Karpas-422 (cell line): ENCODE measurements at regions not wholly inside any gene's neighbourhood (a gene's known extent, or its start where the extent isn't known, plus 50 kb on each side); places are given as distances from the start of the nearest gene placed in this dataset.

Experiments
- DNase-seq: peaks from one replicate; pipeline ENCODE4 v3.0.0-alpha.2; 2015
- H2AFZ ChIP-seq: fragments of 200-600 bp; sonication (generic); 2 replicates; pipeline ENCODE4 v1.6.1; 2014; ENCODE audit warnings: antibody characterized with exemption, low read length, mixed read lengths
- H3K27ac ChIP-seq: fragments of 200-600 bp; sonication (generic); 2 replicates; pipeline ENCODE4 v1.5.1; 2014; ENCODE audit warnings: mild to moderate bottlenecking, low read length, moderate library complexity
- H3K27me3 ChIP-seq: fragments of 200-600 bp; sonication (generic); 2 replicates; pipeline ENCODE4 v1.6.1; 2014; ENCODE audit warnings: low read length, mixed read lengths
- H3K36me3 ChIP-seq: fragments of 200-600 bp; sonication (generic); 2 replicates; pipeline ENCODE4 v1.6.1; 2014; ENCODE audit warnings: low read length, mixed read lengths; ENCODE audit not compliant: insufficient read depth
- H3K4me1 ChIP-seq: fragments of 200-600 bp; sonication (generic); 2 replicates; pipeline ENCODE4 v1.6.1; 2014; ENCODE audit warnings: mild to moderate bottlenecking, low read length, mixed read lengths
- H3K4me2 ChIP-seq: fragments of 200-600 bp; sonication (generic); 2 replicates; pipeline ENCODE4 v1.6.1; 2014; ENCODE audit warnings: low read length, low read depth, mild to moderate bottlenecking; ENCODE audit not compliant: poor library complexity, severe bottlenecking
- H3K4me3 ChIP-seq: fragments of 200-600 bp; sonication (generic); 2 replicates; pipeline ENCODE4 v1.5.1; 2014; ENCODE audit warnings: mild to moderate bottlenecking, antibody characterized with exemption, low read length, mixed read lengths
- H3K79me2 ChIP-seq: fragments of 200-600 bp; sonication (generic); 2 replicates; pipeline ENCODE4 v1.6.1; 2014; ENCODE audit warnings: mild to moderate bottlenecking, low read length, mixed read lengths
- H3K9ac ChIP-seq: fragments of 200-600 bp; sonication (generic); 2 replicates; pipeline ENCODE4 v1.6.0; 2014; ENCODE audit warnings: low read length
- H3K9me2 ChIP-seq: fragments of 200-600 bp; sonication (generic), shearing (Covaris generic); replicated peaks from 2 replicates; pipeline ENCODE4 v1.6.0; 2014; ENCODE audit warnings: mild to moderate bottlenecking, low read length, moderate library complexity; ENCODE audit not compliant: insufficient read depth
- H3K9me3 ChIP-seq: fragments of 300-700, 200-600 bp; sonication (generic); 2 replicates; pipeline ENCODE4 v1.6.1; 2014; ENCODE audit warnings: low read length, mixed read lengths
- H4K20me1 ChIP-seq: fragments of 200-600 bp; sonication (generic); 2 replicates; pipeline ENCODE4 v1.6.1; 2014; ENCODE audit warnings: mild to moderate bottlenecking, antibody characterized with exemption, low read length, low read depth; ENCODE audit not compliant: insufficient read depth

GRCh38 chrX:1035206-1035605, 177.2 kb downstream of the CRLF2 start:
- Histone ChIP-seq H3K4me2 (no peak overlapping the region), H4K20me1 (no peaks in the 10 kb centered on the region), H3K79me2 (no peaks in the 10 kb centered on the region), H3K27ac (no peak overlapping the region), H3K9me3 (no peaks in the 10 kb centered on the region), H3K4me1 (no peaks in the 10 kb centered on the region), H3K36me3 (no peaks in the 10 kb centered on the region), H2AFZ (no peak overlapping the region), H3K9me2 (no peaks in the 10 kb centered on the region), H3K9ac (no peak overlapping the region), H3K27me3 (no peaks in the 10 kb centered on the region), H3K4me3 (no peak overlapping the region)
- DNase-seq: no peak

DNA sequence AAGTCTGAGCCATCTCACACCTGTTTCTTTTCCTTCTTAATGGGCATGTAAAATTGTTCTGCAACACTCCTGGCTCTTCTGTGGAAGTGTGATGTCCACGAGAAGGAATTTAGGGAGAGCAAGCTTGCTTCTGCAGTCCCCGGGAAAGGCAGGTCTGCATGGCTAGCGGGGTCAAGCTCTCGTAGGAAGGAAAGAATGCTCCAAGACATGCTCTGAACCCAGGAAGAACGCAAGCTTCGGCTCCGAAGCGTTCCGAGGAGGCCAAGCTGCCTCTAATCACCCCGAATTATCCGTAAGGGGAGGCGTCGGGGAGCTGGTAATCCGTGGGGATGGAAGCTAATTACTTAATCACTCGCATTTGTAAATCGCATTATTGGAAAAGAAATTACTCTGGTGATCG, 177.7 kb downstream of the CRLF2 start:
- H3K4me2 ChIP-seq: no peak overlapping the region
- no peaks in the 10 kb centered on the region for H3K4me1 ChIP-seq
- H3K79me2 ChIP-seq: no peaks in the 10 kb centered on the region
- no peaks in the 10 kb centered on the region for H3K9me3 ChIP-seq
- no peak overlapping the region for H3K9ac ChIP-seq
- no peak overlapping the region for H3K4me3 ChIP-seq
- no peak overlapping the region for H2AFZ ChIP-seq
- H4K20me1 ChIP-seq: no peaks in the 10 kb centered on the region
- no peaks in the 10 kb centered on the region for H3K9me2 ChIP-seq
- no peak for DNase-seq
- H3K27me3 ChIP-seq: no peaks in the 10 kb centered on the region
- no peak overlapping the region for H3K27ac ChIP-seq
- H3K36me3 ChIP-seq: no peaks in the 10 kb centered on the region

GRCh38 chrX:1031521-1032430, 180.7 kb downstream of the CRLF2 start:
- H4K20me1 ChIP-seq: no peaks in the 10 kb centered on the region
- H3K4me2 ChIP-seq: no peak overlapping the region
- no peaks in the 10 kb centered on the region for H3K9me3 ChIP-seq
- no peaks in the 10 kb centered on the region for H3K36me3 ChIP-seq
- no peak overlapping the region for H3K4me3 ChIP-seq
- no peak overlapping the region for H3K27ac ChIP-seq
- no peaks in the 10 kb centered on the region for H3K9me2 ChIP-seq
- DNase-seq: no peak
- no peak overlapping the region for H2AFZ ChIP-seq
- no peaks in the 10 kb centered on the region for H3K27me3 ChIP-seq
- H3K79me2 ChIP-seq: no peaks in the 10 kb centered on the region
- H3K9ac ChIP-seq: no peak overlapping the region
- no peaks in the 10 kb centered on the region for H3K4me1 ChIP-seq

DNA sequence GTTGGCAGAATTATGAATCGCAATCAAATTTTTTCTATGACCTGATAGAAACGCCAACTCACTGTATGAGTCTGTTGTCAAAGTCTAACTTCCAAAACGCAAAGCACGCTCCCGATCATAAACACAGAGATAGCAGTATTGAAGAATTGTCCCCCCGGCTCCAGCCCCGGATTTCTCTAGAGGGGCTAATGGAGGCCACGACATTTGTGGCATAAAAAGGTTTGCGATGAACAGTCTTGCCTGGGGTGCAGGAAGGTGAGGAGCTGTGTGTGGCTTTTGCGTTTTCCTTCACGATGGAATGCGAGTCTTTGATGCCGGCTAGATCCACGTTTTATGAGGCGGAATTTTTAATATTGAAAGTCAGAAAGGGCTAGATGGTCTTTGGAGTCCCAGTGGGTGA, 183.0 kb downstream of the CRLF2 start:
- H3K4me3 ChIP-seq: no peak overlapping the region

GRCh38 chrX:1027680-1028079, 184.8 kb downstream of the CRLF2 start:
- H4K20me1 ChIP-seq: no peaks in the 10 kb centered on the region
- no peaks in the 10 kb centered on the region for H3K27me3 ChIP-seq
- no peaks in the 10 kb centered on the region for H3K4me1 ChIP-seq
- H3K9ac ChIP-seq: no peak overlapping the region
- no peak overlapping the region for H3K27ac ChIP-seq
- H3K79me2 ChIP-seq: no peaks in the 10 kb centered on the region
- H3K36me3 ChIP-seq: no peaks in the 10 kb centered on the region
- H3K9me3 ChIP-seq: no peaks in the 10 kb centered on the region
- H3K4me2 ChIP-seq: no peak overlapping the region
- no peak for DNase-seq
- H2AFZ ChIP-seq: no peak overlapping the region
- H3K9me2 ChIP-seq: no peaks in the 10 kb centered on the region
- no peak overlapping the region for H3K4me3 ChIP-seq

More for the DNA sequence above, 183.0 kb downstream of the CRLF2 start:
- H3K27ac ChIP-seq: no peak overlapping the region
- H3K9ac ChIP-seq: no peak overlapping the region
- H3K27me3 ChIP-seq: no peaks in the 10 kb centered on the region
- H3K9me2 ChIP-seq: no peaks in the 10 kb centered on the region
- DNase-seq: no peak
- no peak overlapping the region for H3K4me2 ChIP-seq
- H3K9me3 ChIP-seq: no peaks in the 10 kb centered on the region
- no peak overlapping the region for H2AFZ ChIP-seq
- no peaks in the 10 kb centered on the region for H4K20me1 ChIP-seq
- H3K79me2 ChIP-seq: no peaks in the 10 kb centered on the region
- no peaks in the 10 kb centered on the region for H3K4me1 ChIP-seq
- no peaks in the 10 kb centered on the region for H3K36me3 ChIP-seq

GRCh38 chrX:1027133-1027532, 185.3 kb downstream of the CRLF2 start:
- DNase-seq: no peak
- no peak overlapping the region for H3K9ac ChIP-seq
- H3K27ac ChIP-seq: no peak overlapping the region

DNA sequence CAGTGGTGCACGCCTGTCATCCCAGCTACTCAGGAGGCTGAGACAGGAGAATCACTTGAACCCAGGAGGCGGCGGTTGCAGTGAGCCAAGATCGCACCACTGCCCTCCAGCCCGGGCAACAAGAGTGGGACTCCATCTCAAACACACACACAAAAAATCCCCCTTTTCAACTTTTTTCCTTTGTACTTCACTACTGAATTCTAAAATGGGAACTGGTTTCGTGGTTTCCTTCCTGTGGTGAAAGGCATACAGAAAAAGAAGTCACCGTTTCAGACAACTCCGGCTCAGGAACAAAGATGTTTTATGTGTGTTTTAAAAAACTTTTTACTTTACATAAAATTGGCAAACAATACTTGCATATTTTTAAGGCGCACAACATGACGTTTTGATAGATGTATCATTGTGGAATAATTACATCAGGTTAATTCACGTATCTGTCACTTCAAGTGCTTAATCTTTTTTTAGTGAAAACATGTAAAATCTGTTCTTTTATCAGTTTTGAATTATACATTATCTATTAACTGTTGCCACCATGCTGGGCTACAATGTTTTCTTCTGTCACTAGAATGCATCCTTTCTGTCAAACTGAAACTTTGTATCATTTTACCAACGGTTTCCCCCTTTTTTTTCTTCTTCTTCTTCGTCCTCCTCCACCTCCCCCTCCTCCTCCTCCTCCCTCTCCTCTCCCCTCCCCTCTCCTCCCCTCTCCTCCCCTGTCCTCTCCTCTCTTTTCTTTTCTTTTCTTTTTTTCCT, 186.0 kb downstream of the CRLF2 start:
- no peak overlapping the region for H3K27ac ChIP-seq
- H3K27me3 ChIP-seq: no peaks in the 10 kb centered on the region
- H3K9me3 ChIP-seq: no peaks in the 10 kb centered on the region; the same call in 1 of the 2 replicates
- no peak overlapping the region for H2AFZ ChIP-seq
- no peaks in the 10 kb centered on the region for H4K20me1 ChIP-seq
- H3K36me3 ChIP-seq: no peaks in the 10 kb centered on the region
- H3K4me2 ChIP-seq: no peak overlapping the region
- no peak for DNase-seq
- H3K9me2 ChIP-seq: no peaks in the 10 kb centered on the region
- H3K4me3 ChIP-seq: no peak overlapping the region
- no peak overlapping the region for H3K9ac ChIP-seq
- H3K4me1 ChIP-seq: no peaks in the 10 kb centered on the region
- H3K79me2 ChIP-seq: no peaks in the 10 kb centered on the region

More at GRCh38 chrX:1027133-1027532, 185.3 kb downstream of the CRLF2 start:
- Histone ChIP-seq H3K27me3 (no peaks in the 10 kb centered on the region), H3K36me3 (no peaks in the 10 kb centered on the region), H3K9me3 (no peaks in the 10 kb centered on the region), H2AFZ (no peak overlapping the region), H4K20me1 (no peaks in the 10 kb centered on the region), H3K4me1 (no peaks in the 10 kb centered on the region), H3K4me2 (no peak overlapping the region), H3K79me2 (no peaks in the 10 kb centered on the region), H3K9me2 (no peaks in the 10 kb centered on the region), H3K4me3 (no peak overlapping the region)

- Histone ChIP-seq H4K20me1 (no peaks in the 10 kb centered on the region), H2AFZ (no peak overlapping the region), H3K4me1 (no peaks in the 10 kb centered on the region), H3K4me2 (no peak overlapping the region), H3K4me3 (no peak overlapping the region), H3K9me3 (peaks cover 5% of the 10 kb centered on the region), H3K36me3 (no peaks in the 10 kb centered on the region), H3K9ac (no peak overlapping the region), H3K27ac (no peak overlapping the region), H3K79me2 (no peaks in the 10 kb centered on the region), H3K9me2 (no peaks in the 10 kb centered on the region), H3K27me3 (no peaks in the 10 kb centered on the region)
- DNase-seq: no peak
Measured at GRCh38 chrX:1025413-1025812, 187.0 kb downstream of the CRLF2 start.
